A673 (cell line): ENCODE measurements at regions not wholly inside any gene's neighbourhood (a gene's known extent, or its start where the extent isn't known, plus 50 kb on each side); places are given as distances from the start of the nearest gene placed in this dataset.

Source experiments
- EZH2 ChIP-seq: fragments of 200-600 bp; sonication (generic); IDR thresholded peaks from 2 replicates; pipeline ENCODE4 v1.6.1; 2017; ENCODE audit warnings: borderline replicate concordance, low read depth, mild to moderate bottlenecking, mixed read lengths, antibody characterized with exemption, low read length; ENCODE audit not compliant: poor library complexity, severe bottlenecking
- TF ChIP-seq, protein P1 (sequence below): fragments of 300-800, 200-600 bp; sonication (generic); conservative IDR thresholded peaks from 2 replicates; pipeline ENCODE4 v1.5.1; 2017; ENCODE audit warnings: low read depth, mild to moderate bottlenecking, antibody characterized with exemption, low read length, moderate library complexity, mixed read lengths

DNA sequence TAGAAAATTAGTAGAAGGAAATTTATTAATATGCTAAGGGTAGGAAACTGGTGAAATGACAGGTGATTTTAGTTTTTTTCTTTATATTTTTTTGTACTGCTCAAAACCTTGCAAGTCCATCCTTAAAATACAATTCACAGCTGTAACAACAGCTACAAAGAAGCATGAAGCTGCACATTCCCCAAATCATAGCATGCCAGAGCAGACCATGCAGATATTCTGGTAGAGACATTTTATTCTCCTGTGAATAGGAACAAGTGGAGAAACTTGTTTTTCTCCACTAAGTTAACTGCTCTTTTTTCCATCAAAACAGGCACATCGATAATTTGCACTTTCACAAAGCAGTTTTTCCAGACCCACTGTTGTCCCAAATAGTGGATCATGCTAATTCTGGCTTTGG, 1125.7 kb downstream of the BRINP3 start:
- TF ChIP-seq, protein P1, sequence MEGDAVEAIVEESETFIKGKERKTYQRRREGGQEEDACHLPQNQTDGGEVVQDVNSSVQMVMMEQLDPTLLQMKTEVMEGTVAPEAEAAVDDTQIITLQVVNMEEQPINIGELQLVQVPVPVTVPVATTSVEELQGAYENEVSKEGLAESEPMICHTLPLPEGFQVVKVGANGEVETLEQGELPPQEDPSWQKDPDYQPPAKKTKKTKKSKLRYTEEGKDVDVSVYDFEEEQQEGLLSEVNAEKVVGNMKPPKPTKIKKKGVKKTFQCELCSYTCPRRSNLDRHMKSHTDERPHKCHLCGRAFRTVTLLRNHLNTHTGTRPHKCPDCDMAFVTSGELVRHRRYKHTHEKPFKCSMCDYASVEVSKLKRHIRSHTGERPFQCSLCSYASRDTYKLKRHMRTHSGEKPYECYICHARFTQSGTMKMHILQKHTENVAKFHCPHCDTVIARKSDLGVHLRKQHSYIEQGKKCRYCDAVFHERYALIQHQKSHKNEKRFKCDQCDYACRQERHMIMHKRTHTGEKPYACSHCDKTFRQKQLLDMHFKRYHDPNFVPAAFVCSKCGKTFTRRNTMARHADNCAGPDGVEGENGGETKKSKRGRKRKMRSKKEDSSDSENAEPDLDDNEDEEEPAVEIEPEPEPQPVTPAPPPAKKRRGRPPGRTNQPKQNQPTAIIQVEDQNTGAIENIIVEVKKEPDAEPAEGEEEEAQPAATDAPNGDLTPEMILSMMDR: no peak
- TF ChIP-seq EZH2: no peak
